Osteoblast (primary cell): ENCODE measurements at regions not wholly inside any gene's neighbourhood (a gene's known extent, or its start where the extent isn't known, plus 50 kb on each side); places are given as distances from the start of the nearest gene placed in this dataset.

Experiments used
- DNase-seq: peaks from one replicate; pipeline ENCODE4 v3.0.0; 2011; ENCODE audit warnings: low spot score, mixed read lengths; ENCODE audit not compliant: insufficient read length; ENCODE audit errors: missing footprints
- H2AFZ ChIP-seq: 2 replicates; pipeline ENCODE4 v1.6.0; 2011; ENCODE audit warnings: mild to moderate bottlenecking, low read length
- H3K27ac ChIP-seq: 2 replicates; pipeline ENCODE4 v1.5.1; 2011; ENCODE audit warnings: mild to moderate bottlenecking, low read depth, low read length, moderate library complexity
- H3K27me3 ChIP-seq: 2 replicates; pipeline ENCODE4 v1.6.0; 2012; ENCODE audit warnings: mild to moderate bottlenecking, control low read depth, inconsistent platforms, low read length, moderate library complexity; ENCODE audit not compliant: insufficient read depth
- H3K36me3 ChIP-seq: 2 replicates; pipeline ENCODE4 v1.5.1; 2011; ENCODE audit warnings: mild to moderate bottlenecking, low read length, control low read depth, moderate library complexity; ENCODE audit not compliant: insufficient read depth
- H3K4me1 ChIP-seq: 2 replicates; pipeline ENCODE4 v1.5.1; 2011; ENCODE audit warnings: mild to moderate bottlenecking, low read length, control low read depth, moderate library complexity; ENCODE audit not compliant: insufficient read depth
- H3K4me2 ChIP-seq: 2 replicates; pipeline ENCODE4 v1.6.0; 2011; ENCODE audit warnings: mild to moderate bottlenecking, low read length; ENCODE audit not compliant: insufficient read depth
- H3K4me3 ChIP-seq: fragments of 200-600 bp; sonication (generic); 3 replicates; pipeline ENCODE4 v1.5.1; 2012; ENCODE audit warnings: mild to moderate bottlenecking, low read length, inconsistent platforms; ENCODE audit not compliant: insufficient read depth
- H3K79me2 ChIP-seq: 2 replicates; pipeline ENCODE4 v1.6.0; 2012; ENCODE audit warnings: mild to moderate bottlenecking, low read length, control low read depth, inconsistent platforms; ENCODE audit not compliant: insufficient read depth
- H3K9me3 ChIP-seq: 2 replicates; pipeline ENCODE4 v1.5.1; 2011; ENCODE audit warnings: low read depth, low read length, control low read depth
- H4K20me1 ChIP-seq: 2 replicates; pipeline ENCODE4 v1.6.0; 2012; ENCODE audit warnings: mild to moderate bottlenecking, low read length, control low read depth; ENCODE audit not compliant: insufficient read depth
- CTCF ChIP-seq: IDR thresholded peaks from 2 replicates; pipeline ENCODE4 v1.5.1; 2011; ENCODE audit warnings: mild to moderate bottlenecking, low read depth, low read length, moderate library complexity; ENCODE audit errors: extremely low read depth

DNA sequence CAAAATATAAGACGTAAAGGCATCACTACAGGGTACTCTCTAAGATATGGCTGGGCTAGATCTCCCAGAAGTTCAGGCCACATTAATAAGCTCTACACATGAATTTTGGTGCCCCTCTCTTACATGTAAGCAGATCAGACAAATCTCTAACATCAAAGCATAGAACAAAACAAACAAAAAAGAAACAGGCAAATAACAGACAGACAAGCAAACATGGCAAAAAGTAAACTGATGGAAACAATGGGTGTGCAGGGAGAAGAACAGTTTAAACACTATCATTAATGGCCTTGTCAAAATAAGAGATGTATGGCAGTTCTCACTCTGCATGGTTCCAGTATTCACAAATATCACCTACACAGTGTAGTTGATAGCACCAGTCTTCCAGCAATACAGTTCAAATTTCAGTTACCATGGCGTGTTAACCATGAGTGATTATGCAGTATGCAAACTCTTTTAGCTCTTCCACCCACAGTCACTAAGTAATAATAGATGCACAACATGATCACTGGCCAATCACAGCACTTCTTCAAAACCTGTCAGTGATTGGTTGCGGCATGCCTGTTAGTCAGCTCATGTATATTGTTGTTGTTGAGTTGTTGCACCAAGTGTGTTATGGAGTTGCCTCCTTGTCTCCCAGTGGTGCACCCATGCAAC is 110.7 kb upstream of the TLR3 start:
- H3K4me2 ChIP-seq, result no peak overlapping the region
- no peak for TF ChIP-seq CTCF
- no peak overlapping the region for H3K27ac ChIP-seq
- peaks cover 7% of the 10 kb centered on the region for H3K27me3 ChIP-seq
- no peaks in the 10 kb centered on the region for H3K9me3 ChIP-seq
- no peak for DNase-seq
- H3K4me1 ChIP-seq, result no peaks in the 10 kb centered on the region
- no peak overlapping the region for H2AFZ ChIP-seq
- H3K4me3 ChIP-seq, result no peak overlapping the region
- no peaks in the 10 kb centered on the region for H4K20me1 ChIP-seq
- H3K36me3 ChIP-seq, result no peaks in the 10 kb centered on the region
- H3K79me2 ChIP-seq, result no peaks in the 10 kb centered on the region

GRCh38 chr4:185965426-185966384 is 103.3 kb upstream of the TLR3 start:
- no peak overlapping the region for H3K4me3 ChIP-seq
- DNase-seq, result no peak
- peak overlapping the region; percentile 34 for H3K4me2 ChIP-seq
- peaks cover 15% of the 10 kb centered on the region for H3K4me1 ChIP-seq
- no peaks in the 10 kb centered on the region for H3K9me3 ChIP-seq
- no peak for TF ChIP-seq CTCF
- no peak overlapping the region for H3K27ac ChIP-seq
- H3K79me2 ChIP-seq, result no peaks in the 10 kb centered on the region
- H3K36me3 ChIP-seq, result no peaks in the 10 kb centered on the region
- no peaks in the 10 kb centered on the region for H4K20me1 ChIP-seq
- H2AFZ ChIP-seq, result peak overlapping the region; percentile 80
- no peaks in the 10 kb centered on the region for H3K27me3 ChIP-seq

- H3K4me3 ChIP-seq, result no peak overlapping the region
- DNase-seq, result no peak
- H3K36me3 ChIP-seq, result no peaks in the 10 kb centered on the region
- no peaks in the 10 kb centered on the region for H3K27me3 ChIP-seq
- no peak overlapping the region for H3K27ac ChIP-seq
- H4K20me1 ChIP-seq, result no peaks in the 10 kb centered on the region
- TF ChIP-seq CTCF, result no peak
- H3K4me1 ChIP-seq, result peaks cover 15% of the 10 kb centered on the region
- no peaks in the 10 kb centered on the region for H3K79me2 ChIP-seq
- no peaks in the 10 kb centered on the region for H3K9me3 ChIP-seq
- peak overlapping the region; percentile 64 for H2AFZ ChIP-seq
- H3K4me2 ChIP-seq, result peak overlapping the region; percentile 6
Observed at GRCh38 chr4:185966549-185966948, 102.4 kb upstream of the TLR3 start.
